H1 (cell line): ENCODE measurements at regions not wholly inside any gene's neighbourhood (a gene's known extent, or its start where the extent isn't known, plus 50 kb on each side); places are given as distances from the start of the nearest gene placed in this dataset.

Experiments used
- CTCF ChIA-PET: fragments of 300-600 bp; sonication (Branson Sonifier 250); formaldehyde crosslinking; loops from one replicate; lab custom pipeline; 2021; ENCODE audit not compliant: partially characterized antibody; lab: Charles Lee
- POLR2A ChIA-PET: fragments of 300-600 bp; sonication (Branson Sonifier 250); formaldehyde crosslinking; loops from one replicate; lab custom pipeline; 2021; ENCODE audit warnings: inconsistent platforms; ENCODE audit not compliant: partially characterized antibody; lab: Charles Lee
- DNase-seq, 2 experiments: peaks; one replicate each; pipeline versions ENCODE4 v3.0.0 to v3.0.0-alpha.2; 2010 to 2022; ENCODE audit warnings: low spot score in 2 of 2, low read depth in 1 of 2, mixed read lengths in 1 of 2
- FAIRE-seq: peaks from 2 replicates; lab custom pipeline; 2011; peaks lifted over from hg19 to GRCh38; lab: Jason Lieb, UNC
- H2AFZ ChIP-seq: 2 replicates; pipeline ENCODE4 v1.8.1; 2012; ENCODE audit warnings: low read length, inconsistent platforms
- H2AK5ac ChIP-seq: 2 replicates; pipeline ENCODE4 v1.6.1; 2013; ENCODE audit warnings: low read depth, low read length
- H2BK120ac ChIP-seq: replicated peaks from 2 replicates; pipeline ENCODE3; 2013; ENCODE audit warnings: low read depth, low read length, inconsistent platforms
- H2BK12ac ChIP-seq: 2 replicates; pipeline ENCODE4 v1.6.1; 2013; ENCODE audit warnings: low read depth, low read length
- H2BK15ac ChIP-seq: 2 replicates; pipeline ENCODE4 v1.6.1; 2013; ENCODE audit warnings: low read length
- H2BK20ac ChIP-seq: 2 replicates; pipeline ENCODE4 v1.6.1; 2013; ENCODE audit warnings: low read length
- H2BK5ac ChIP-seq: 2 replicates; pipeline ENCODE4 v1.6.1; 2013; ENCODE audit warnings: low read depth, low read length
- H3K14ac ChIP-seq: 2 replicates; pipeline ENCODE4 v1.6.1; 2013; ENCODE audit warnings: inconsistent platforms; ENCODE audit not compliant: insufficient read length
- H3K18ac ChIP-seq: 2 replicates; pipeline ENCODE4 v1.6.1; 2013; ENCODE audit warnings: low read length; ENCODE audit errors: extremely low read depth
- H3K23ac ChIP-seq: 2 replicates; pipeline ENCODE4 v1.6.1; 2013; ENCODE audit warnings: inconsistent platforms; ENCODE audit not compliant: insufficient read length
- H3K23me2 ChIP-seq: 2 replicates; pipeline ENCODE4 v1.6.1; 2013; ENCODE audit warnings: low read depth, low read length
- H3K27ac ChIP-seq: 2 replicates; pipeline ENCODE4 v1.6.1; 2011; ENCODE audit warnings: low read depth, low read length, inconsistent platforms
- H3K27me3 ChIP-seq, 4 experiments: replicated peaks in 1 of 4; 1 replicate in 1 of 4; 2 replicates in 3 of 4; pipeline versions ENCODE4 v1.6.1 to v1.8.1; 2011 to 2013; ENCODE audit warnings: low read length in 3 of 4, mild to moderate bottlenecking in 3 of 4, inconsistent platforms in 2 of 4, mixed read lengths in 2 of 4, moderate library complexity in 1 of 4; ENCODE audit not compliant: control insufficient read depth in 3 of 4, insufficient read depth in 3 of 4; ENCODE audit errors: extremely low read depth in 1 of 4
- H3K36me3 ChIP-seq, 4 experiments: 2 replicates each; pipeline versions ENCODE4 v1.6.1 to v1.8.1; 2011 to 2013; ENCODE audit warnings: mild to moderate bottlenecking in 4 of 4, low read length in 3 of 4, moderate library complexity in 2 of 4, control low read depth in 1 of 4, inconsistent platforms in 1 of 4; ENCODE audit not compliant: insufficient read depth in 4 of 4, control insufficient read depth in 2 of 4
- H3K4ac ChIP-seq: replicated peaks from 2 replicates; pipeline ENCODE3; 2013; ENCODE audit warnings: low read length, low read depth, mixed read lengths, inconsistent platforms; ENCODE audit not compliant: insufficient read length
- H3K4me1 ChIP-seq, 4 experiments: replicated peaks in 1 of 4; 1 replicate in 1 of 4; 2 replicates in 3 of 4; pipeline versions ENCODE4 v1.6.1 to v1.8.1; 2011 to 2013; ENCODE audit warnings: low read length in 3 of 4, inconsistent platforms in 2 of 4, mixed read lengths in 1 of 4; ENCODE audit not compliant: insufficient read depth in 4 of 4, control insufficient read depth in 3 of 4
- H3K4me2 ChIP-seq, 2 experiments: 2 replicates each; pipeline versions ENCODE4 v1.6.1 to v1.8.1; 2011 to 2013; ENCODE audit warnings: low read depth in 2 of 2, low read length in 2 of 2, control low read depth in 1 of 2, inconsistent platforms in 1 of 2, mild to moderate bottlenecking in 1 of 2; ENCODE audit not compliant: insufficient read depth in 1 of 2
- H3K4me3 ChIP-seq, 4 experiments: fragments of 200-600, 300-600 bp in 1 of 4; sonication (generic), shearing (Covaris generic), sonication (Bioruptor Twin) in 1 of 4; 2 replicates each; pipeline versions ENCODE4 v1.5.1 to v1.8.1; 2011 to 2016; ENCODE audit warnings: low read length in 4 of 4, low read depth in 3 of 4, control low read depth in 2 of 4, inconsistent platforms in 2 of 4, mild to moderate bottlenecking in 2 of 4, mixed read lengths in 1 of 4, moderate library complexity in 1 of 4; ENCODE audit not compliant: insufficient read depth in 2 of 4; ENCODE audit errors: extremely low read depth in 1 of 4
- H3K56ac ChIP-seq: replicated peaks from 2 replicates; pipeline ENCODE3; 2013; ENCODE audit warnings: low read depth, mild to moderate bottlenecking, mixed read lengths, low read length, inconsistent platforms; ENCODE audit not compliant: insufficient read length
- H3K79me1 ChIP-seq: 2 replicates; pipeline ENCODE4 v1.6.1; 2013; ENCODE audit warnings: low read depth, low read length, control low read depth
- H3K79me2 ChIP-seq, 2 experiments: 2 replicates each; pipeline versions ENCODE4 v1.6.1 to v1.8.1; 2012 to 2013; ENCODE audit warnings: low read length in 2 of 2, mild to moderate bottlenecking in 2 of 2, inconsistent platforms in 1 of 2; ENCODE audit not compliant: insufficient read depth in 2 of 2, control insufficient read depth in 1 of 2
- H3K9ac ChIP-seq, 4 experiments: replicated peaks in 1 of 4; 1 replicate in 1 of 4; 2 replicates in 3 of 4; pipeline versions ENCODE4 v1.6.1 to v1.8.1; 2011 to 2013; ENCODE audit warnings: low read depth in 3 of 4, low read length in 3 of 4, control low read depth in 2 of 4, mild to moderate bottlenecking in 2 of 4, moderate library complexity in 2 of 4, inconsistent platforms in 1 of 4; ENCODE audit errors: extremely low read depth in 1 of 4
- H3K9me3 ChIP-seq, 2 experiments: 2 replicates each; pipeline versions ENCODE4 v1.6.1 to v1.8.1; 2012 to 2013; ENCODE audit warnings: mild to moderate bottlenecking in 2 of 2, moderate library complexity in 2 of 2, control low read depth in 1 of 2, inconsistent platforms in 1 of 2, low read depth in 1 of 2, low read length in 1 of 2, mixed read lengths in 1 of 2; ENCODE audit not compliant: insufficient read depth in 2 of 2
- H4K20me1 ChIP-seq, 2 experiments: replicated peaks in 1 of 2; 2 replicates each; pipeline versions ENCODE3 to v1.8.1; 2011 to 2013; ENCODE audit warnings: inconsistent platforms in 2 of 2, low read length in 2 of 2, mild to moderate bottlenecking in 1 of 2; ENCODE audit not compliant: insufficient read depth in 2 of 2, control insufficient read depth in 1 of 2
- H4K5ac ChIP-seq: 2 replicates; pipeline ENCODE4 v1.6.1; 2013; ENCODE audit warnings: low read length, low read depth, mixed read lengths, inconsistent platforms; ENCODE audit not compliant: insufficient read length
- H4K8ac ChIP-seq: 2 replicates; pipeline ENCODE4 v1.8.0; 2013; ENCODE audit warnings: mild to moderate bottlenecking, moderate library complexity, low read length, inconsistent platforms; ENCODE audit not compliant: insufficient read depth; ENCODE audit errors: extremely low read depth
- H4K91ac ChIP-seq: replicated peaks from 2 replicates; pipeline ENCODE3; 2013; ENCODE audit warnings: low read length, mixed read lengths, inconsistent platforms; ENCODE audit not compliant: insufficient read length
- BRCA1 ChIP-seq: IDR thresholded peaks from 2 replicates; pipeline ENCODE4 v1.6.1; 2012; ENCODE audit warnings: low read depth, low read length, improper control_type of control experiment
- WGBS, 2 experiments: shearing (Covaris generic) in 1 of 2; methylation state at CpG; one replicate each; pipeline versions ENCODE4 v1.1.6 to v1.1.7; 2013 to 2015; ENCODE audit warnings: low lambda C conversion rate in 2 of 2, mixed read lengths in 2 of 2, inconsistent platforms in 1 of 2, low coverage in 1 of 2, missing lambda C conversion rate in 1 of 2; ENCODE audit not compliant: insufficient replicate concordance in 2 of 2, insufficient coverage in 1 of 2, insufficient read length in 1 of 2; ENCODE audit errors: extremely low coverage in 1 of 2, missing lambda C conversion rate in 1 of 2; 5-methylcytosine and 5-hydroxymethylcytosine counted together
- TF ChIP-seq, protein P1 (sequence below): IDR thresholded peaks from 2 replicates; pipeline ENCODE4 v1.6.1; 2011; ENCODE audit warnings: low read depth, mild to moderate bottlenecking, low read length; ENCODE audit not compliant: insufficient read depth

DNA sequence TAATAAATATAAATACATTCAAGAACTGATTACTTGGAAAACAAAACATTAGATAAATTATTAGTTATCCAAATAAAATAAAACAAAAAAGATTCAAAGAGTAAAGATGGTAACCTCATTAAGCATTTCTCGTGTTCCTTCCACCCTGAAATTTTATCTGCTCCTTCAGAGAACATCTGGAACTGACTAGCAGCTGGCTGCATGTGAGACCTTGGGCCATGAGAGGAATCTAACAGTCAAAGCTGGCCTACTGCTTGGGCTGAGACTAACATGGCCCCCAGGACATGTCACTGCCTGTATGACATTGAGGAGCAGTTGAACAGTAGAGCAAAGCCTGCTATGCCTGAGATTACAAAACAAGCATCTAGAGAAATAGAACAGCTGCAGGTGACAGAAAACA is 208.5 kb upstream of the ZSWIM2 start:
- H3K4me1 ChIP-seq = no peaks in the 10 kb centered on the region
- no peak for DNase-seq
- no peaks in the 10 kb centered on the region for H3K27me3 ChIP-seq
- no peak overlapping the region for H4K8ac ChIP-seq
- no peaks in the 10 kb centered on the region for H3K9me3 ChIP-seq
- no peak overlapping the region for H2AFZ ChIP-seq
- no peak for TF ChIP-seq BRCA1
- TF ChIP-seq, protein P1, sequence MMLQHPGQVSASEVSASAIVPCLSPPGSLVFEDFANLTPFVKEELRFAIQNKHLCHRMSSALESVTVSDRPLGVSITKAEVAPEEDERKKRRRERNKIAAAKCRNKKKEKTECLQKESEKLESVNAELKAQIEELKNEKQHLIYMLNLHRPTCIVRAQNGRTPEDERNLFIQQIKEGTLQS = no peak
- H2BK120ac ChIP-seq = no peak overlapping the region
- H3K4ac ChIP-seq = no peak overlapping the region
- H2BK5ac ChIP-seq = no peak overlapping the region
- no peak overlapping the region for H2BK20ac ChIP-seq
- no peaks in the 10 kb centered on the region for H4K20me1 ChIP-seq
- no peaks in the 10 kb centered on the region for H3K79me2 ChIP-seq
- no peak overlapping the region for H4K91ac ChIP-seq
- H3K4me2 ChIP-seq = no peak overlapping the region
- no peak overlapping the region for H3K14ac ChIP-seq
- POLR2A ChIA-PET = no interaction called here
- H3K79me1 ChIP-seq = no peaks in the 10 kb centered on the region
- no peak overlapping the region for H2BK15ac ChIP-seq
- no peak overlapping the region for H3K18ac ChIP-seq
- H4K5ac ChIP-seq = no peak overlapping the region
- H3K36me3 ChIP-seq = no peaks in the 10 kb centered on the region
- no peak overlapping the region for H3K9ac ChIP-seq
- CTCF ChIA-PET = no interaction called here
- H3K56ac ChIP-seq = no peak overlapping the region
- WGBS, 2 experiments = 92% methylated on average over 1 of the region's 1 CpG; no CpG with 5 or more reads in 1 of the 2 experiments
- H3K27ac ChIP-seq = no peak overlapping the region
- H3K23me2 ChIP-seq = no peaks in the 10 kb centered on the region
- no peak overlapping the region for H3K4me3 ChIP-seq
- H3K23ac ChIP-seq = no peak overlapping the region
- no peak overlapping the region for H2BK12ac ChIP-seq
- H2AK5ac ChIP-seq = no peak overlapping the region
- no peak for FAIRE-seq
